SK-MEL-5 (cell line): ENCODE measurements at regions not wholly inside any gene's neighbourhood (a gene's known extent, or its start where the extent isn't known, plus 50 kb on each side); places are given as distances from the start of the nearest gene placed in this dataset.

Experiments used
- DNase-seq: peaks from one replicate; pipeline ENCODE4 v3.0.0-alpha.2; 2016; ENCODE audit warnings: low read depth, low spot score
- in situ Hi-C: cut with HindIII; loops from 2 replicates; pipeline ENCODE4 v1.10.0; 2016; ENCODE audit warnings: low sequenced_read_pairs, high pct_unique_total_duplicates, low pct_unique_long_range_greater_than_20kb

DNA sequence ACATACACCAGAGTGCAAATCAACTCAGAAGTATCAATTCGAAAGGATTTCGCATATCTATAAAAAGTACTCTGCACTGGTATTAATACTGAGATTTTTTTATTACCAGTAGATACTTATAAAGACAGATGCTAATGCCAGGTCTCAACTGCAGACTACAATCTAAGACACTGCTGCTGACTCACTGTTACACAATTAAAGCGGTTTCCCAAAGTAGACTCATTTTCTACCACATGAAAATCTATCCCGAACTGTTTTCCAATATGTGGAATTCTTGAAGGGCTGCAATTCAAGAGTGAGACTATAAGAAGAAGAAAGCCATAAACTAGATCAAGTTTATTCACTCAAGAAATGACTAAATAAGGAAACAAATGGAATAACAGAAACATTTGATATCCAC, 57.2 kb upstream of the ARHGAP32 start:
- no peak for DNase-seq
- in situ Hi-C loops, result no loop called here

DNA sequence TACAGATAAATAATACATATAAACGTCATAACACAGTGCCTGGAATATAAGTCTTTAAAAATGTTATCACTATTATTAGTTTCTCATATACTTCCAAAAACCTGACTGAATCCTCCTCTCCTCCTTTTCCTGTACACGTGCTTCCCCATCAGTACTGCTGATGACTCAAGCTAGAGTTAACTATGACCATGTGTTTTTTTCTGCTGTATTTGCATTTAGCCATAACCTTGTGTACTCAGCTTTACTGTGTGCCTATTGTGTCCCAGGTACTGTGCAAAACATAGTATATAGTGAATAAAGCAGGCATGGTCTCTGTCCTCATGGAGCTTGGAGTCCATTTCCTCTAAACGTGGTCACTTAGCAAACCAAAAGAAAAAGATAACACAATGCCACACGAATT, 56.5 kb upstream of the ARHGAP32 start:
- DNase-seq, result no peak

GRCh38 chr11:129247135-129247534, 55.0 kb upstream of the ARHGAP32 start:
- no peak for DNase-seq
- in situ Hi-C loops, result no loop called here

More for the DNA sequence above, 56.5 kb upstream of the ARHGAP32 start:
- in situ Hi-C loops, result no loop called here

DNA sequence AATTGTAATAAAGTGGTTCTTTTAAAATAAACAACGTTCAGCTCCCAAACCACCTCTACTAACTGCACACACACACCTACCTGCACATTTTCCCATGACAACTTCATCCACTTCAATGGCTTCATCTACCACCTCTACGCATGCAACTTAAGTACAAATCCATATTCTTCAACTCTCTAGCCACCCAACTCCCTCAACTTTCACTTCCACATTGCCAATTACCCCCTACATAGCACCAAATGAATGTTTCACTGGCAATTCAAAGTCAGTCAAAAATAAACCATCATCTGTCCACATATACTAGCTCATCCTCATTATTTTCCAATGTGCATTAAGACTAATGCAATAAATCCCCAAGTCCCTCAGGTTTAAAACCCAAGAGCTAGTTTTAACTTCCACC, 50.7 kb upstream of the ARHGAP32 start:
- in situ Hi-C loops, result no loop called here
- DNase-seq, result no peak
